HepG2 (cell line): ENCODE measurements at regions not wholly inside any gene's neighbourhood (a gene's known extent, or its start where the extent isn't known, plus 50 kb on each side); places are given as distances from the start of the nearest gene placed in this dataset.

Experiments
- EP300 ChIP-seq, 3 experiments: sonication (generic) in 1 of 3; formaldehyde crosslinking in 1 of 3; IDR thresholded peaks; 2 replicates each; pipeline versions ENCODE4 v1.5.1 to v1.6.1; 2011 to 2020; ENCODE audit warnings: low read depth in 2 of 3, low read length in 2 of 3, borderline replicate concordance in 1 of 3, improper control_type of control experiment in 1 of 3, mild to moderate bottlenecking in 1 of 3, missing genetic modification reagents in 1 of 3, moderate library complexity in 1 of 3
- JUN ChIP-seq: sonication (generic); formaldehyde crosslinking; IDR thresholded peaks from 2 replicates; pipeline ENCODE4 v1.4.0; 2020; ENCODE audit warnings: mild to moderate bottlenecking, missing genetic modification reagents
- MZF1 ChIP-seq: sonication (generic); formaldehyde crosslinking; IDR thresholded peaks from 2 replicates; pipeline ENCODE4 v1.8.1; 2023; ENCODE audit warnings: mild to moderate bottlenecking, missing genetic modification reagents, borderline replicate concordance
- POLR2A ChIP-seq, 2 experiments: IDR thresholded peaks; 2 replicates each; pipeline ENCODE4 v1.6.1; 2011; ENCODE audit warnings: low read depth in 2 of 2, low read length in 2 of 2, mild to moderate bottlenecking in 1 of 2, moderate library complexity in 1 of 2; ENCODE audit not compliant: insufficient read depth in 1 of 2
- ZFX ChIP-seq: sonication (generic); formaldehyde crosslinking; IDR thresholded peaks from 2 replicates; pipeline ENCODE4 v1.4.0; 2020; ENCODE audit warnings: mild to moderate bottlenecking, low read depth, missing genetic modification reagents, moderate library complexity
- ZNF264 ChIP-seq: sonication (generic); formaldehyde crosslinking; IDR thresholded peaks from 2 replicates; pipeline ENCODE4 v1.4.0; 2020; ENCODE audit warnings: missing genetic modification reagents
- ZNF274 ChIP-seq: sonication (generic); formaldehyde crosslinking; IDR thresholded peaks from 2 replicates; pipeline ENCODE4 v1.5.1; 2020; ENCODE audit warnings: mild to moderate bottlenecking, missing genetic modification reagents
- ZNF292 ChIP-seq: sonication (generic); formaldehyde crosslinking; IDR thresholded peaks from 2 replicates; pipeline ENCODE4 v1.8.1; 2022; ENCODE audit warnings: mild to moderate bottlenecking, low read depth, missing genetic modification reagents, borderline replicate concordance
- TF ChIP-seq, protein P1 (sequence below): sonication (generic); formaldehyde crosslinking; IDR thresholded peaks from 2 replicates; pipeline ENCODE4 v1.5.0; 2020; ENCODE audit warnings: mild to moderate bottlenecking, missing genetic modification reagents, moderate library complexity
- TF ChIP-seq, protein P2 (sequence below): conservative IDR thresholded peaks from 2 replicates; pipeline ENCODE4 v1.6.1; 2018; ENCODE audit warnings: missing genetic modification reagents
- TF ChIP-seq, protein P3 (sequence below): sonication (generic); formaldehyde crosslinking; IDR thresholded peaks from 2 replicates; pipeline ENCODE4 v1.4.0; 2020; ENCODE audit warnings: missing genetic modification reagents

GRCh38 chr3:192068464-192069254 is 607.7 kb downstream of the PYDC2 start:
- TF ChIP-seq ZFX (CRISPR knock-in tag) (no peak), MZF1 (CRISPR knock-in tag) (no peak), ZNF274 (no peak), POLR2A (IDR thresholded peaks at IDR 0.05; ENCODE audit: insufficient read depth in 1 of 2, low read depth in 2 of 2, low read length in 2 of 2) (no peak), JUN (CRISPR knock-in tag) (no peak), EP300 (IDR thresholded peaks at IDR 0.05; ENCODE audit: low read depth in 2 of 2, low read length in 2 of 2) (no peak), EP300 (CRISPR knock-in tag; IDR thresholded peaks at IDR 0.05; ENCODE audit: borderline replicate concordance) (no peak), ZNF292 (CRISPR knock-in tag) (no peak), ZNF264 (CRISPR knock-in tag) (no peak)
- TF ChIP-seq, protein P1, sequence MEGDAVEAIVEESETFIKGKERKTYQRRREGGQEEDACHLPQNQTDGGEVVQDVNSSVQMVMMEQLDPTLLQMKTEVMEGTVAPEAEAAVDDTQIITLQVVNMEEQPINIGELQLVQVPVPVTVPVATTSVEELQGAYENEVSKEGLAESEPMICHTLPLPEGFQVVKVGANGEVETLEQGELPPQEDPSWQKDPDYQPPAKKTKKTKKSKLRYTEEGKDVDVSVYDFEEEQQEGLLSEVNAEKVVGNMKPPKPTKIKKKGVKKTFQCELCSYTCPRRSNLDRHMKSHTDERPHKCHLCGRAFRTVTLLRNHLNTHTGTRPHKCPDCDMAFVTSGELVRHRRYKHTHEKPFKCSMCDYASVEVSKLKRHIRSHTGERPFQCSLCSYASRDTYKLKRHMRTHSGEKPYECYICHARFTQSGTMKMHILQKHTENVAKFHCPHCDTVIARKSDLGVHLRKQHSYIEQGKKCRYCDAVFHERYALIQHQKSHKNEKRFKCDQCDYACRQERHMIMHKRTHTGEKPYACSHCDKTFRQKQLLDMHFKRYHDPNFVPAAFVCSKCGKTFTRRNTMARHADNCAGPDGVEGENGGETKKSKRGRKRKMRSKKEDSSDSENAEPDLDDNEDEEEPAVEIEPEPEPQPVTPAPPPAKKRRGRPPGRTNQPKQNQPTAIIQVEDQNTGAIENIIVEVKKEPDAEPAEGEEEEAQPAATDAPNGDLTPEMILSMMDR (CRISPR knock-in tag): no peak
- TF ChIP-seq, protein P2, sequence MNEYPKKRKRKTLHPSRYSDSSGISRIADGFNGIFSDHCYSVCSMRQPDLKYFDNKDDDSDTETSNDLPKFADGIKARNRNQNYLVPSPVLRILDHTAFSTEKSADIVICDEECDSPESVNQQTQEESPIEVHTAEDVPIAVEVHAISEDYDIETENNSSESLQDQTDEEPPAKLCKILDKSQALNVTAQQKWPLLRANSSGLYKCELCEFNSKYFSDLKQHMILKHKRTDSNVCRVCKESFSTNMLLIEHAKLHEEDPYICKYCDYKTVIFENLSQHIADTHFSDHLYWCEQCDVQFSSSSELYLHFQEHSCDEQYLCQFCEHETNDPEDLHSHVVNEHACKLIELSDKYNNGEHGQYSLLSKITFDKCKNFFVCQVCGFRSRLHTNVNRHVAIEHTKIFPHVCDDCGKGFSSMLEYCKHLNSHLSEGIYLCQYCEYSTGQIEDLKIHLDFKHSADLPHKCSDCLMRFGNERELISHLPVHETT (CRISPR knock-in tag): no peak
- TF ChIP-seq, protein P3, sequence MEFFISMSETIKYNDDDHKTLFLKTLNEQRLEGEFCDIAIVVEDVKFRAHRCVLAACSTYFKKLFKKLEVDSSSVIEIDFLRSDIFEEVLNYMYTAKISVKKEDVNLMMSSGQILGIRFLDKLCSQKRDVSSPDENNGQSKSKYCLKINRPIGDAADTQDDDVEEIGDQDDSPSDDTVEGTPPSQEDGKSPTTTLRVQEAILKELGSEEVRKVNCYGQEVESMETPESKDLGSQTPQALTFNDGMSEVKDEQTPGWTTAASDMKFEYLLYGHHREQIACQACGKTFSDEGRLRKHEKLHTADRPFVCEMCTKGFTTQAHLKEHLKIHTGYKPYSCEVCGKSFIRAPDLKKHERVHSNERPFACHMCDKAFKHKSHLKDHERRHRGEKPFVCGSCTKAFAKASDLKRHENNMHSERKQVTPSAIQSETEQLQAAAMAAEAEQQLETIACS (CRISPR knock-in tag): no peak
